HEK293 (cell line): ENCODE measurements at regions not wholly inside any gene's neighbourhood (a gene's known extent, or its start where the extent isn't known, plus 50 kb on each side); places are given as distances from the start of the nearest gene placed in this dataset.

Experiments used
- TF ChIP-seq, protein P1 (sequence below): fragments of 450-650 bp; formaldehyde crosslinking; IDR thresholded peaks from 2 replicates; pipeline ENCODE4 v1.5.1; 2016; ENCODE audit warnings: missing biosample characterization, missing genetic modification characterization
- TF ChIP-seq, protein P2 (sequence below): fragments of 450-650 bp; formaldehyde crosslinking; IDR thresholded peaks from 2 replicates; pipeline ENCODE4 v1.5.1; 2016; ENCODE audit warnings: missing biosample characterization, missing genetic modification characterization, low read depth
- TF ChIP-seq, protein P3 (sequence below): fragments of 450-650 bp; formaldehyde crosslinking; IDR thresholded peaks from 2 replicates; pipeline ENCODE4 v1.5.1; 2016; ENCODE audit warnings: missing biosample characterization, missing genetic modification characterization
- TF ChIP-seq, protein P4 (sequence below): fragments of 450-650 bp; formaldehyde crosslinking; IDR thresholded peaks from 2 replicates; pipeline ENCODE4 v1.5.1; 2017; ENCODE audit warnings: missing biosample characterization, missing genetic modification characterization
- TF ChIP-seq, protein P5 (sequence below): fragments of 450-650 bp; formaldehyde crosslinking; IDR thresholded peaks from 2 replicates; pipeline ENCODE4 v1.5.1; 2016; ENCODE audit warnings: missing biosample characterization, missing genetic modification characterization

DNA sequence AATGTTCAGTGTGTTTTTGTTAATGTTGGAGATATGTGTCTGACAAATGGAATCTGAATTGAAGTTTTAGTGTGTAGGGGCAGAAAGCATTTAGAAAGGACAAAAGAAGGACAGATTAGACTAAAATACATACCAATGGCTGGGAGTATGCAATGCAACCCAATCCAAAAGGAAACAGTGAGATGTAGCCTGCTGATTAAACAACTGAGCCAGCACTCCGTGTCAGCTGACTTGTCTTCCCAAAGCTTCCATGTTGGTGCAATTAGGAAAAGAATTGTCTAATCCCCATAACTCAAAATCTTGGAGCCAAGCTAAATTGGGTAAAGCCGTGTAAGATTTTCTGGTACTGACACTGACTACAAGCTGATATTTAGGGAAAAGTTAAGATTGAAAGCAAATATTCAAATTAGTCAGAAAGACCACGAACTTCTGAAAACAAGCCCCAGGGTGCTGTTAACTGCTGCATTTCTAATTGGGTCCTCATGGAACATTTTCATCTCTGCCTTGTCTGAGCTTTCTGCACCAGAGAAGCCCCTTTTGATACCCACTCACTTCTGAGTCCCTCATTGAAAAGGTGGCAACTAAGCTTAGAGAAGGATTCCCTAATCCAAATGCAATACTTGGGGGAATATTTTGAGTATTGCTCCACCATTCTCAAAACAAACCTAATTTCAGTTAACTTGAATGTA lies 109.1 kb downstream of the DAD1 start:
- TF ChIP-seq, protein P1, sequence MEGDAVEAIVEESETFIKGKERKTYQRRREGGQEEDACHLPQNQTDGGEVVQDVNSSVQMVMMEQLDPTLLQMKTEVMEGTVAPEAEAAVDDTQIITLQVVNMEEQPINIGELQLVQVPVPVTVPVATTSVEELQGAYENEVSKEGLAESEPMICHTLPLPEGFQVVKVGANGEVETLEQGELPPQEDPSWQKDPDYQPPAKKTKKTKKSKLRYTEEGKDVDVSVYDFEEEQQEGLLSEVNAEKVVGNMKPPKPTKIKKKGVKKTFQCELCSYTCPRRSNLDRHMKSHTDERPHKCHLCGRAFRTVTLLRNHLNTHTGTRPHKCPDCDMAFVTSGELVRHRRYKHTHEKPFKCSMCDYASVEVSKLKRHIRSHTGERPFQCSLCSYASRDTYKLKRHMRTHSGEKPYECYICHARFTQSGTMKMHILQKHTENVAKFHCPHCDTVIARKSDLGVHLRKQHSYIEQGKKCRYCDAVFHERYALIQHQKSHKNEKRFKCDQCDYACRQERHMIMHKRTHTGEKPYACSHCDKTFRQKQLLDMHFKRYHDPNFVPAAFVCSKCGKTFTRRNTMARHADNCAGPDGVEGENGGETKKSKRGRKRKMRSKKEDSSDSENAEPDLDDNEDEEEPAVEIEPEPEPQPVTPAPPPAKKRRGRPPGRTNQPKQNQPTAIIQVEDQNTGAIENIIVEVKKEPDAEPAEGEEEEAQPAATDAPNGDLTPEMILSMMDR (tag by site-specific recombination), result no peak
- TF ChIP-seq, protein P2, sequence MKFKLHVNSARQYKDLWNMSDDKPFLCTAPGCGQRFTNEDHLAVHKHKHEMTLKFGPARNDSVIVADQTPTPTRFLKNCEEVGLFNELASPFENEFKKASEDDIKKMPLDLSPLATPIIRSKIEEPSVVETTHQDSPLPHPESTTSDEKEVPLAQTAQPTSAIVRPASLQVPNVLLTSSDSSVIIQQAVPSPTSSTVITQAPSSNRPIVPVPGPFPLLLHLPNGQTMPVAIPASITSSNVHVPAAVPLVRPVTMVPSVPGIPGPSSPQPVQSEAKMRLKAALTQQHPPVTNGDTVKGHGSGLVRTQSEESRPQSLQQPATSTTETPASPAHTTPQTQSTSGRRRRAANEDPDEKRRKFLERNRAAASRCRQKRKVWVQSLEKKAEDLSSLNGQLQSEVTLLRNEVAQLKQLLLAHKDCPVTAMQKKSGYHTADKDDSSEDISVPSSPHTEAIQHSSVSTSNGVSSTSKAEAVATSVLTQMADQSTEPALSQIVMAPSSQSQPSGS (tag by site-specific recombination), result no peak
- TF ChIP-seq, protein P3, sequence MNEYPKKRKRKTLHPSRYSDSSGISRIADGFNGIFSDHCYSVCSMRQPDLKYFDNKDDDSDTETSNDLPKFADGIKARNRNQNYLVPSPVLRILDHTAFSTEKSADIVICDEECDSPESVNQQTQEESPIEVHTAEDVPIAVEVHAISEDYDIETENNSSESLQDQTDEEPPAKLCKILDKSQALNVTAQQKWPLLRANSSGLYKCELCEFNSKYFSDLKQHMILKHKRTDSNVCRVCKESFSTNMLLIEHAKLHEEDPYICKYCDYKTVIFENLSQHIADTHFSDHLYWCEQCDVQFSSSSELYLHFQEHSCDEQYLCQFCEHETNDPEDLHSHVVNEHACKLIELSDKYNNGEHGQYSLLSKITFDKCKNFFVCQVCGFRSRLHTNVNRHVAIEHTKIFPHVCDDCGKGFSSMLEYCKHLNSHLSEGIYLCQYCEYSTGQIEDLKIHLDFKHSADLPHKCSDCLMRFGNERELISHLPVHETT, result no peak
- TF ChIP-seq, protein P4, sequence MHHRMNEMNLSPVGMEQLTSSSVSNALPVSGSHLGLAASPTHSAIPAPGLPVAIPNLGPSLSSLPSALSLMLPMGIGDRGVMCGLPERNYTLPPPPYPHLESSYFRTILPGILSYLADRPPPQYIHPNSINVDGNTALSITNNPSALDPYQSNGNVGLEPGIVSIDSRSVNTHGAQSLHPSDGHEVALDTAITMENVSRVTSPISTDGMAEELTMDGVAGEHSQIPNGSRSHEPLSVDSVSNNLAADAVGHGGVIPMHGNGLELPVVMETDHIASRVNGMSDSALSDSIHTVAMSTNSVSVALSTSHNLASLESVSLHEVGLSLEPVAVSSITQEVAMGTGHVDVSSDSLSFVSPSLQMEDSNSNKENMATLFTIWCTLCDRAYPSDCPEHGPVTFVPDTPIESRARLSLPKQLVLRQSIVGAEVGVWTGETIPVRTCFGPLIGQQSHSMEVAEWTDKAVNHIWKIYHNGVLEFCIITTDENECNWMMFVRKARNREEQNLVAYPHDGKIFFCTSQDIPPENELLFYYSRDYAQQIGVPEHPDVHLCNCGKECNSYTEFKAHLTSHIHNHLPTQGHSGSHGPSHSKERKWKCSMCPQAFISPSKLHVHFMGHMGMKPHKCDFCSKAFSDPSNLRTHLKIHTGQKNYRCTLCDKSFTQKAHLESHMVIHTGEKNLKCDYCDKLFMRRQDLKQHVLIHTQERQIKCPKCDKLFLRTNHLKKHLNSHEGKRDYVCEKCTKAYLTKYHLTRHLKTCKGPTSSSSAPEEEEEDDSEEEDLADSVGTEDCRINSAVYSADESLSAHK, result no peak
- TF ChIP-seq, protein P5, sequence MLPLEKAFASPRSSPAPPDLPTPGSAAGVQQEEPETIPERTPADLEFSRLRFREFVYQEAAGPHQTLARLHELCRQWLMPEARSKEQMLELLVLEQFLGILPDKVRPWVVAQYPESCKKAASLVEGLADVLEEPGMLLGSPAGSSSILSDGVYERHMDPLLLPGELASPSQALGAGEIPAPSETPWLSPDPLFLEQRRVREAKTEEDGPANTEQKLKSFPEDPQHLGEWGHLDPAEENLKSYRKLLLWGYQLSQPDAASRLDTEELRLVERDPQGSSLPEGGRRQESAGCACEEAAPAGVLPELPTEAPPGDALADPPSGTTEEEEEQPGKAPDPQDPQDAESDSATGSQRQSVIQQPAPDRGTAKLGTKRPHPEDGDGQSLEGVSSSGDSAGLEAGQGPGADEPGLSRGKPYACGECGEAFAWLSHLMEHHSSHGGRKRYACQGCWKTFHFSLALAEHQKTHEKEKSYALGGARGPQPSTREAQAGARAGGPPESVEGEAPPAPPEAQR (tag by site-specific recombination), result no peak
